HL-60 (cell line): ENCODE measurements at regions not wholly inside any gene's neighbourhood (a gene's known extent, or its start where the extent isn't known, plus 50 kb on each side); places are given as distances from the start of the nearest gene placed in this dataset.

Experiments
- DNase-seq, 2 experiments: peaks; one replicate each; pipeline ENCODE4 v3.0.0-alpha.2; 2010 to 2020; ENCODE audit warnings: low read depth in 1 of 2, low spot score in 1 of 2
- H3K27ac ChIP-seq: fragments of 250-450 bp; sonication (Bioruptor Pico); replicated peaks from 2 replicates; pipeline ENCODE4 v1.5.1; 2020; ENCODE audit warnings: mild to moderate bottlenecking, moderate library complexity
- H3K27me3 ChIP-seq: fragments of 250-450 bp; sonication (Bioruptor Pico); 2 replicates; pipeline ENCODE4 v1.5.1; 2021; ENCODE audit warnings: mild to moderate bottlenecking, moderate library complexity; ENCODE audit not compliant: insufficient read depth, poor library complexity, severe bottlenecking
- H3K4me3 ChIP-seq: replicated peaks from 2 replicates; pipeline ENCODE4 v1.5.1; 2011; ENCODE audit warnings: mild to moderate bottlenecking, control low read depth, low read length; ENCODE audit not compliant: insufficient read depth
- GABPA ChIP-seq: IDR thresholded peaks from 2 replicates; pipeline ENCODE4 v1.6.1; 2012; ENCODE audit warnings: low read depth
- POLR2AphosphoS5 ChIP-seq: IDR thresholded peaks from 2 replicates; pipeline ENCODE4 v1.6.1; 2012; ENCODE audit warnings: low read depth
- SPI1 ChIP-seq: IDR thresholded peaks from 2 replicates; pipeline ENCODE4 v1.6.1; 2012; ENCODE audit warnings: low read depth, mild to moderate bottlenecking, borderline replicate concordance
- TF ChIP-seq, protein P1 (sequence below): IDR thresholded peaks from 2 replicates; pipeline ENCODE4 v1.6.1; 2012; ENCODE audit warnings: low read depth; ENCODE audit not compliant: insufficient replicate concordance
- TF ChIP-seq, protein P2 (sequence below): IDR thresholded peaks from one replicate; pipeline ENCODE4 v1.5.1; 2011; ENCODE audit warnings: low read length, control low read depth, inconsistent platforms; ENCODE audit not compliant: insufficient read depth

DNA sequence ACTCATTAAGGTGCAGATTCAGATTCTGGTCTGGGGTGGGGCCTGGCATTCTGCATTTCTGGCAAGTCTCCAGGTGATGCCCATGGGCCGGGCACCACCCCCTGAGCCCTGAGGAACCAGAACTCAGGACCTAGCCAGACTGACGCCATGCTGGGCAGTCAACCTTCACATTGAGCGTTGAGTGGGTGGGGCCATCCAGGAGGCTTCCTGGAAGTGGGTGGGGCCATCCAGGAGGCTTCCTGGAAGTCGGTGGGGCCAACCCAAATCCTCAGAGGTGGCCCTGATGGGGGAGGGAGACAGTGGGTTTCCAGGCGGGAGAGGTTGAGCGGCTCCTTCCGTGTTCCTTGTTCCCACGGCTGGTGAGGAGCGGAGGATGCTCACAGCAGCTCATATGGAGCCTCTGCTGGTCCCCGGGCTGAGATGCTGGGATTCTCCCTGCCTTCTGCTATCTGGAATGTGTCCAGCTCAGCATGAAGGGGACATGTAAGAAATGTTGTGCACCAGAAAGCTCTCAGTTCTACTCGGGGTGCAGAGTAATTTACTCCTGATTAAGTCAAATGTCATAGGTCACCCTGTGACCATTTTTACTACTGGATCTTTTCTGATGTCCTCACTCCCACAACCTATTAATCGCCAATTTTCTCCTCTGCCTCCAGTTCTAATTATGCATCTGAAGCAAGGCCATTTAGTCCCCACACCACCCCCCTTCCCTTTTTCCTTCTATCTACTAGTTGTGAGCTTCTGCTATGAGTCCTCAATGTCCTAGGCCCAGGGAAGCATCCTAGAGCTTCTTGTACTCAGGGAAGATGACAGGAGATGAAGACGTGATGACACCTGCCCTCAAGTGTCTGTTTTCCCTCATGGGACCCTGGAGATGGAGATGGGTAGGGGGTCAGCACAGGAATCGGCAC, 435.4 kb downstream of the PTPRU start:
- DNase-seq = no peak
- TF ChIP-seq, protein P1, sequence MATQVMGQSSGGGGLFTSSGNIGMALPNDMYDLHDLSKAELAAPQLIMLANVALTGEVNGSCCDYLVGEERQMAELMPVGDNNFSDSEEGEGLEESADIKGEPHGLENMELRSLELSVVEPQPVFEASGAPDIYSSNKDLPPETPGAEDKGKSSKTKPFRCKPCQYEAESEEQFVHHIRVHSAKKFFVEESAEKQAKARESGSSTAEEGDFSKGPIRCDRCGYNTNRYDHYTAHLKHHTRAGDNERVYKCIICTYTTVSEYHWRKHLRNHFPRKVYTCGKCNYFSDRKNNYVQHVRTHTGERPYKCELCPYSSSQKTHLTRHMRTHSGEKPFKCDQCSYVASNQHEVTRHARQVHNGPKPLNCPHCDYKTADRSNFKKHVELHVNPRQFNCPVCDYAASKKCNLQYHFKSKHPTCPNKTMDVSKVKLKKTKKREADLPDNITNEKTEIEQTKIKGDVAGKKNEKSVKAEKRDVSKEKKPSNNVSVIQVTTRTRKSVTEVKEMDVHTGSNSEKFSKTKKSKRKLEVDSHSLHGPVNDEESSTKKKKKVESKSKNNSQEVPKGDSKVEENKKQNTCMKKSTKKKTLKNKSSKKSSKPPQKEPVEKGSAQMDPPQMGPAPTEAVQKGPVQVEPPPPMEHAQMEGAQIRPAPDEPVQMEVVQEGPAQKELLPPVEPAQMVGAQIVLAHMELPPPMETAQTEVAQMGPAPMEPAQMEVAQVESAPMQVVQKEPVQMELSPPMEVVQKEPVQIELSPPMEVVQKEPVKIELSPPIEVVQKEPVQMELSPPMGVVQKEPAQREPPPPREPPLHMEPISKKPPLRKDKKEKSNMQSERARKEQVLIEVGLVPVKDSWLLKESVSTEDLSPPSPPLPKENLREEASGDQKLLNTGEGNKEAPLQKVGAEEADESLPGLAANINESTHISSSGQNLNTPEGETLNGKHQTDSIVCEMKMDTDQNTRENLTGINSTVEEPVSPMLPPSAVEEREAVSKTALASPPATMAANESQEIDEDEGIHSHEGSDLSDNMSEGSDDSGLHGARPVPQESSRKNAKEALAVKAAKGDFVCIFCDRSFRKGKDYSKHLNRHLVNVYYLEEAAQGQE = no peak
- peak; percentile 20; the same call in 1 of the 2 replicates for TF ChIP-seq SPI1
- no peak overlapping the region for H3K27ac ChIP-seq
- H3K27me3 ChIP-seq = no peaks in the 10 kb centered on the region
- no peak overlapping the region for H3K4me3 ChIP-seq

DNA sequence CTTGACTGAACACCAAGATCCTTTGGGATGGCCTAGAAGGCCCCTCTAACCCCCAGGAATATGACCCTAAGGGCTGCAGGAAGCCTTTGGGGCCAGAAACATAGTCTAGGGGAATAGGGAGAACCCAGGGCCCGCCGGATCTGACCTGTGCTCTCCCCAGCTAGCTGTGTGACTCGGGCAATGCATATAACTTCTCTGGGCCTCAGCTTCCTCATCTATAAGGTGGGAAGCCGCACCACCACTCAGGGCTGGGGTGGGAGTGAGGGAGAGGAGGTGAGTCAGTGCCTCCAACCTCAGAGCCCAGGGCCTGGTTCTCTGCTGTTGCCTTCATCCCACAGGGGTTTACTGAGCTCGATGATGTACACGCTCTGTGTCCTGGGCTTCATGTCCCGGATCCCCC, 434.4 kb downstream of the PTPRU start:
- no peak for DNase-seq
- Histone ChIP-seq H3K27me3 (no peaks in the 10 kb centered on the region), H3K27ac (no peak overlapping the region), H3K4me3 (no peak overlapping the region)
- TF ChIP-seq, protein P1 = no peak
- no peak for TF ChIP-seq POLR2AphosphoS5
- TF ChIP-seq GABPA = no peak
- no peak for TF ChIP-seq SPI1
- TF ChIP-seq, protein P2, sequence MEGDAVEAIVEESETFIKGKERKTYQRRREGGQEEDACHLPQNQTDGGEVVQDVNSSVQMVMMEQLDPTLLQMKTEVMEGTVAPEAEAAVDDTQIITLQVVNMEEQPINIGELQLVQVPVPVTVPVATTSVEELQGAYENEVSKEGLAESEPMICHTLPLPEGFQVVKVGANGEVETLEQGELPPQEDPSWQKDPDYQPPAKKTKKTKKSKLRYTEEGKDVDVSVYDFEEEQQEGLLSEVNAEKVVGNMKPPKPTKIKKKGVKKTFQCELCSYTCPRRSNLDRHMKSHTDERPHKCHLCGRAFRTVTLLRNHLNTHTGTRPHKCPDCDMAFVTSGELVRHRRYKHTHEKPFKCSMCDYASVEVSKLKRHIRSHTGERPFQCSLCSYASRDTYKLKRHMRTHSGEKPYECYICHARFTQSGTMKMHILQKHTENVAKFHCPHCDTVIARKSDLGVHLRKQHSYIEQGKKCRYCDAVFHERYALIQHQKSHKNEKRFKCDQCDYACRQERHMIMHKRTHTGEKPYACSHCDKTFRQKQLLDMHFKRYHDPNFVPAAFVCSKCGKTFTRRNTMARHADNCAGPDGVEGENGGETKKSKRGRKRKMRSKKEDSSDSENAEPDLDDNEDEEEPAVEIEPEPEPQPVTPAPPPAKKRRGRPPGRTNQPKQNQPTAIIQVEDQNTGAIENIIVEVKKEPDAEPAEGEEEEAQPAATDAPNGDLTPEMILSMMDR = no peak

DNA sequence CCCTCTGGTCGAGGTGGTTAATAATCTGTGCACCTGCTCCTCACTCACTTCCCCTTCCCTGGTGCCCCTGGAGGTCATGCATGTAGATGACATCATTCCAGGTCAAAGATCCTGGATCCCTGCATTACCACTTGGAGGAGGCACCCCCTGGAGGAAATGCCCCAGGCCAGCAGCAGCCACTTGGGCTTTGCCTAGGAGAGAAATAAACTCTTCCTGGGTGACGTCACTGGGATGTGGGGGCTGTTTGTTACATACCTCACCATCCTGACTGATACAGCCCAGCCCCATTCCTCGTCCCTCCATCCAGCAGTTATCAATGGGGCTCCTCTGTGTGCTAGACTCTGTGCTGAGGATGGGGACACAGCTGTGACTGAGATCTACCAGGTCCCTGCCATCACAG, 433.6 kb downstream of the PTPRU start:
- TF ChIP-seq SPI1 = no peak
- TF ChIP-seq POLR2AphosphoS5 = no peak
- TF ChIP-seq GABPA = no peak
- TF ChIP-seq, protein P2 = no peak
- TF ChIP-seq, protein P1 = no peak
- no peak for DNase-seq
- Histone ChIP-seq H3K4me3 (no peak overlapping the region), H3K27me3 (no peaks in the 10 kb centered on the region), H3K27ac (no peak overlapping the region)
